Testis (tissue), 2 donors: ENCODE measurements at regions not wholly inside any gene's neighbourhood (a gene's known extent, or its start where the extent isn't known, plus 50 kb on each side); places are given as distances from the start of the nearest gene placed in this dataset.

Experiments used
- CTCF ChIP-seq, 3 experiments: fragments of 450-650 bp in 2 of 3; fragments of 200-600 bp in 1 of 3; sonication (generic) in 1 of 3; IDR thresholded peaks; one replicate each; pipeline ENCODE4 v1.5.1; 2016 to 2019; ENCODE audit warnings: antibody characterized with exemption in 3 of 3, mild to moderate bottlenecking in 2 of 3, moderate library complexity in 1 of 3
- POLR2A ChIP-seq: fragments of 450-650 bp; IDR thresholded peaks from one replicate; pipeline ENCODE4 v1.6.1; 2017; ENCODE audit warnings: antibody characterized with exemption, mild to moderate bottlenecking, moderate library complexity

- TF ChIP-seq CTCF (IDR thresholded peaks at IDR 0.05): no peak
- no peak for TF ChIP-seq POLR2A
Measured at GRCh38 chr16:49921106-49921505, 65.2 kb upstream of the ZNF423 start.
